Prostate gland (tissue), 2 donors: ENCODE measurements at regions not wholly inside any gene's neighbourhood (a gene's known extent, or its start where the extent isn't known, plus 50 kb on each side); places are given as distances from the start of the nearest gene placed in this dataset.
"Not testable (repeated sequence)": the region's sequence is repeated elsewhere in the genome, so short reads cannot be mapped to it uniquely, and the experiment has no call there.

Experiments
- DNase-seq: peaks from one replicate; pipeline ENCODE4 v3.0.0-alpha.2; 2019; ENCODE audit warnings: low spot score
- H3K27ac ChIP-seq, 2 donors: fragments of 200-600 bp; sonication (generic); 2 replicates each; pipeline ENCODE4 v1.5.1; 2017 to 2019
- H3K27me3 ChIP-seq: fragments of 200-600 bp; sonication (generic); replicated peaks from 2 replicates; pipeline ENCODE4 v1.5.1; 2019; ENCODE audit not compliant: insufficient read depth
- H3K36me3 ChIP-seq, 2 donors: fragments of 200-600 bp; sonication (generic); 1 replicate in 1 of 2; 2 replicates in 1 of 2; pipeline versions ENCODE4 v1.5.1 to v1.8.1; 2017 to 2019
- H3K4me1 ChIP-seq: fragments of 200-600 bp; sonication (generic); replicated peaks from 2 replicates; pipeline ENCODE4 v1.5.1; 2019
- H3K4me3 ChIP-seq, 2 donors: fragments of 200-600 bp; sonication (generic); 2 replicates each; pipeline ENCODE4 v1.5.1; 2017 to 2019
- H3K9me3 ChIP-seq: fragments of 200-600 bp; sonication (generic); 2 replicates; pipeline ENCODE4 v1.5.1; 2017
- POLR2A ChIP-seq: fragments of 450-650 bp; IDR thresholded peaks from one replicate; pipeline ENCODE4 v1.6.1; 2016; ENCODE audit warnings: antibody characterized with exemption, mild to moderate bottlenecking
- POLR2AphosphoS5 ChIP-seq: sonication (generic); formaldehyde crosslinking; IDR thresholded peaks from one replicate; pipeline ENCODE4 v1.6.1; 2017; ENCODE audit warnings: antibody characterized with exemption
- WGBS: methylation state at CpG from one replicate; pipeline ENCODE4 v1.1.5; 2018; 5-methylcytosine and 5-hydroxymethylcytosine counted together
- intact Hi-C: fragments of 100-400 bp; cut with DNase I; formaldehyde crosslinking; loops from one replicate; pipeline ENCODE4 v1.14.2; 2022
- TF ChIP-seq, protein P1 (sequence below), 4 experiments: fragments of 200-600 bp in 2 of 4; fragments of 450-650 bp in 2 of 4; sonication (generic) in 2 of 4; IDR thresholded peaks; 1 replicate in 3 of 4; 2 replicates in 1 of 4; pipeline ENCODE4 v1.5.1; 2016 to 2019; ENCODE audit warnings: antibody characterized with exemption in 4 of 4, mild to moderate bottlenecking in 2 of 4, moderate library complexity in 2 of 4

DNA sequence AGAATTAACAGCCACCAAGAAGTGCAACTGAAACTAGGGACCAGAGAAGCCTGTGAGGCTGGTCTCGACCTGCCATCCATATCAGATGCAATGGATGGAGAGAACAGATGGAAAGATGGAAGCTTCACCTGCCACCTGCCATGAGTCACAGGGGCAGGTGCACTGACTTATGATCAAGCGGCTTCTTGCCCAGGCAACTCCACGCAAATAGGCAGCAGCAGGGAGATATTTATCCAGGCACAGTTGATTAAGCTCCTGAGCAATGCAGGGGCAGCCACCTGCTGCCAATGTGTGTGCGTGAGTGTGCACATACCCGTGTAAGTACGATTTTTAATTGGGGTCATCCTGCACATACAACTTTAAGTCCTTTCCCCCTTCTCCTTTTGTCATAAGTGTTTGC, 174.2 kb downstream of the PTPRU start:
- TF ChIP-seq POLR2AphosphoS5 = no peak
- no peak for TF ChIP-seq POLR2A
- TF ChIP-seq, protein P1, sequence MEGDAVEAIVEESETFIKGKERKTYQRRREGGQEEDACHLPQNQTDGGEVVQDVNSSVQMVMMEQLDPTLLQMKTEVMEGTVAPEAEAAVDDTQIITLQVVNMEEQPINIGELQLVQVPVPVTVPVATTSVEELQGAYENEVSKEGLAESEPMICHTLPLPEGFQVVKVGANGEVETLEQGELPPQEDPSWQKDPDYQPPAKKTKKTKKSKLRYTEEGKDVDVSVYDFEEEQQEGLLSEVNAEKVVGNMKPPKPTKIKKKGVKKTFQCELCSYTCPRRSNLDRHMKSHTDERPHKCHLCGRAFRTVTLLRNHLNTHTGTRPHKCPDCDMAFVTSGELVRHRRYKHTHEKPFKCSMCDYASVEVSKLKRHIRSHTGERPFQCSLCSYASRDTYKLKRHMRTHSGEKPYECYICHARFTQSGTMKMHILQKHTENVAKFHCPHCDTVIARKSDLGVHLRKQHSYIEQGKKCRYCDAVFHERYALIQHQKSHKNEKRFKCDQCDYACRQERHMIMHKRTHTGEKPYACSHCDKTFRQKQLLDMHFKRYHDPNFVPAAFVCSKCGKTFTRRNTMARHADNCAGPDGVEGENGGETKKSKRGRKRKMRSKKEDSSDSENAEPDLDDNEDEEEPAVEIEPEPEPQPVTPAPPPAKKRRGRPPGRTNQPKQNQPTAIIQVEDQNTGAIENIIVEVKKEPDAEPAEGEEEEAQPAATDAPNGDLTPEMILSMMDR (IDR thresholded peaks at IDR 0.05) = no peak
- Histone ChIP-seq H3K27me3 (no peaks in the 10 kb centered on the region), H3K27ac (no peak overlapping the region), H3K36me3 (no peaks in the 10 kb centered on the region), H3K4me1 (no peaks in the 10 kb centered on the region), H3K4me3 (no peak overlapping the region), H3K9me3 (no peaks in the 10 kb centered on the region)
- 49% methylated on average over 6 of the region's 6 CpGs for WGBS
- intact Hi-C loops = no loop called here
- DNase-seq = no peak

DNA sequence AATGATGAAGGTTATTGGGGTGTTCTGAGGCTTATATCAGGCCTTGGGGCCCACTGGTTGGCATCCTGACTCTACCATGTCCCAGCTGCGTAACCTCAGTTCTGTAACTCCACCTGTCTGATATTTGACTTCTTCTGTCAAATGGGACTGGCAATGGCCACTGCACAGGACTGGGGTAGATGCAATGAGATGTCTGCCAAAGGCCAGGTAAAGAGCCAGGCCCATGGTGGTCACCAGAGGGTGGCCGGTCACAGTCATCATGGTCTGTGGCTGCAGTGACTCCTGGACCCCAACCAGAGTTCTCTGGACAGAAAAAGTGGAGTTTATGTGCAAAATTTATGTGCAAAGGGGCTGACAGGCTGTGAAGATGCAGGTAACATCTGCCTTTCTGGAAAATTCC, 173.3 kb downstream of the PTPRU start:
- no peaks in the 10 kb centered on the region for H3K4me1 ChIP-seq
- intact Hi-C loops = no loop called here
- H3K27ac ChIP-seq = no peak overlapping the region
- WGBS = 68% methylated on average over 2 of the region's 2 CpGs
- no peak overlapping the region for H3K4me3 ChIP-seq
- H3K36me3 ChIP-seq = no peaks in the 10 kb centered on the region
- no peaks in the 10 kb centered on the region for H3K9me3 ChIP-seq
- TF ChIP-seq, protein P1 (IDR thresholded peaks at IDR 0.05) = no peak
- TF ChIP-seq POLR2A (no peak), POLR2AphosphoS5 (no peak)
- no peaks in the 10 kb centered on the region for H3K27me3 ChIP-seq
- DNase-seq = no peak

DNA sequence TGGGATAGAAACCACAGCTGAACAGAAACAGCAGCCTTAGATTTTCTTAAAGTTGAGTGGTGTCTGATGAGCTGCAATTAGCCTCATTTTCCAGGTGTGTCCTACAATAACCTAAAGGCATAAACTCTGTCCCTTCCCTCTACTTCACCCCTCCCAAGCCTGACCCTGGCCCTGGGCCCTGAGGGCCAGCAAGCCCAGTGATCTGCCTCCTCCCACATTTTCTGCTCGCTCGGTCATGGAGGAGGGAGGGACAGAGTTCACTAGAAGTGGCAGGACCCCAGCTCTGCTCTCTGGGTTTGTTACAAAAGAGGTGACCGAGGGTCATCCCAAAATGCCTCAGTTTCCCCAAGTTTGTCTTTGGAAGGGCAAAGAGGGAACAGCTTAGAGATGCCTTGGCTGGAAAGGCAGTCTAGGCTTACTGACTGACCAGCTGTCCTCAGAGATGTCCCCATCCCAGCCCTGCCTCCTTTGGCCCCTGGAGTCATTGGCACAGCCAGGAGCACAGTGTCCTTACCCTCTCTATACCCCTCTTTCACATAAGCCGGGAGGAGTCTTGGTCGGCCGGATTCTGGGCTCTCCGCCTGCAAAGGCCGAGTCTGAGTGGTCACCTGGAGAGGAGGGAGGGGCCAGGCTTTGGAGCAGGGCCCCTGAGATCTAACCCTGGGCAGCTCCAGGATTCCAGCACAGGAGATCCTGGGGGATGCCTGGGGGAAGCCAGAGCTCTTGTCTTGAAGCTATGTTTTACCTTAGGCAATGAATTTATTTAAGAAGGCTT, 172.7 kb downstream of the PTPRU start:
- Histone ChIP-seq H3K9me3 (no peaks in the 10 kb centered on the region), H3K27me3 (no peaks in the 10 kb centered on the region), H3K4me1 (no peaks in the 10 kb centered on the region), H3K4me3 (no peak overlapping the region), H3K27ac (no peak overlapping the region), H3K36me3 (no peaks in the 10 kb centered on the region)
- no peak for DNase-seq
- no peak for TF ChIP-seq POLR2A
- no peak for TF ChIP-seq POLR2AphosphoS5
- TF ChIP-seq, protein P1 (IDR thresholded peaks at IDR 0.05) = no peak
- WGBS = 69% methylated on average over 8 of the region's 8 CpGs
- intact Hi-C loops = no loop called here

DNA sequence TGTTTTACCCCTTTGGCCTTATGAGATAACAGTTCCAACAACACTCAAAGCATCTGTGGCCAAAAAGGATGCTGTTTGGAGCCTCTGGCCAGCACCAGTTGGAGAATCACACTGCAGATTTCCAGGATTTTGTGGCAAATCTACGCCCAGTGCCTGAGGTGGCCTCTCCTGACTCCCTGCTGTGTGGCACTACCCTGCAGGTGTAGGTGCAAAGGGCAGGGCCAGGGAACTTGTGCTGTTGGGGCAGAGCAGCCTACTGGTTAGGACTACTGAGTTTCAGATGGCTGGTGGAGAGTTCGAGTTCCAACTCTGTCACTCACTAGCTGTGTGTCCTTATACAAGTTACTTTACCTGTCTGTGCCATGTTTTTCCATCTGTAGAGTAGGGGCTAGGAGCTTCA, 170.5 kb downstream of the PTPRU start:
- H3K4me1 ChIP-seq = no peaks in the 10 kb centered on the region
- intact Hi-C loops = no loop called here
- no peak overlapping the region for H3K4me3 ChIP-seq
- no peaks in the 10 kb centered on the region for H3K9me3 ChIP-seq
- H3K27ac ChIP-seq = no peak overlapping the region
- H3K27me3 ChIP-seq = no peaks in the 10 kb centered on the region
- 83% methylated on average over 2 of the region's 2 CpGs for WGBS
- TF ChIP-seq, protein P1 (IDR thresholded peaks at IDR 0.05) = no peak
- TF ChIP-seq POLR2AphosphoS5 (no peak), POLR2A (no peak)
- DNase-seq = no peak
- H3K36me3 ChIP-seq = no peaks in the 10 kb centered on the region

DNA sequence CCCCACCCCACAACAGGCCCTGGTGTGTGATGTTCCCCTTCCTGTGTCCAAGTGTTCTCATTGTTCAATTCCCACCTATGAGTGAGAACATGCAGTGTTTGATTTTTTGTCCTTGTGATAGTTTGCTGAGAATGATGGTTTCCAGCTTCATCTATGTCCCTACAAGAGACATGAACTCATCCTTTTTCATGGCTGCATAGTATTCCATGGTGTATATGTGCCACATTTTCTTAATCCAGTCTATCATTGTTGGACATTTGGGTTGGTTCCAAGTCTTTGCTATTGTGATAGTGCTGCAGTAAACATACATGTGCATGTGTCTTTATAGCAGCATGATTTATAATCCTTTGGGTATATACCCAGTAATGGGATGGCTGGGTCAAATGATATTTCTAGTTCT, 163.9 kb downstream of the PTPRU start:
- H3K27ac ChIP-seq, H3K4me3 ChIP-seq, H3K4me1 ChIP-seq, H3K36me3 ChIP-seq, DNase-seq, intact Hi-C loops, H3K9me3 ChIP-seq, H3K27me3 ChIP-seq: not testable (repeated sequence)
